Left renal cortex interstitium (tissue), 4 donors: ENCODE measurements at regions not wholly inside any gene's neighbourhood (a gene's known extent, or its start where the extent isn't known, plus 50 kb on each side); places are given as distances from the start of the nearest gene placed in this dataset.
"Not testable (repeated sequence)": the region's sequence is repeated elsewhere in the genome, so short reads cannot be mapped to it uniquely, and the experiment has no call there.

Experiments
- DNase-seq, 4 donors: peaks; one replicate each; pipeline ENCODE4 v3.0.0-alpha.2; 2013; ENCODE audit warnings: low read depth in 4 of 4, low spot score in 2 of 4, missing footprints in 1 of 4

- no peak for DNase-seq
Observed at GRCh38 chr6:15748341-15748740, 85.5 kb upstream of the DTNBP1 start.

- DNase-seq: no peak
Observed at GRCh38 chr6:15747354-15747883, 84.6 kb upstream of the DTNBP1 start.

DNA sequence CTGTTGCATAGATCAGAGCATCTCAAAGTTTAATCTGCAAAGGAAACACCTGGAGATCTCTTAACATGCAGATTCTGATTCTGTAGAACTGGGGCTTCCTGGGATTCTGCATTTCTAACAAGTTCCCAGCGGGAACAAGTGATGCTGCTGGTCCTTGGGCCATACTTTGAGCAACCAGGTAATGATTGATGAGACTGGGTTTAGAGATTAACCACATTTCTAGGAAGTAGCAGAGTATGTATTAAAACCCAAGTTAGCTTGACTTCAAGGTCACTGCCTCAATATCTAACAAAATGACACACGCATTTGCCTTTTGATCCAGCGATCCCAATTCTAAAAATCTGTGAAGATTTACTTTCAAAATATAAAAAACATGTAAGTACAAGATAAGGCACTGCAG, 83.0 kb upstream of the DTNBP1 start:
- DNase-seq: no peak

DNA sequence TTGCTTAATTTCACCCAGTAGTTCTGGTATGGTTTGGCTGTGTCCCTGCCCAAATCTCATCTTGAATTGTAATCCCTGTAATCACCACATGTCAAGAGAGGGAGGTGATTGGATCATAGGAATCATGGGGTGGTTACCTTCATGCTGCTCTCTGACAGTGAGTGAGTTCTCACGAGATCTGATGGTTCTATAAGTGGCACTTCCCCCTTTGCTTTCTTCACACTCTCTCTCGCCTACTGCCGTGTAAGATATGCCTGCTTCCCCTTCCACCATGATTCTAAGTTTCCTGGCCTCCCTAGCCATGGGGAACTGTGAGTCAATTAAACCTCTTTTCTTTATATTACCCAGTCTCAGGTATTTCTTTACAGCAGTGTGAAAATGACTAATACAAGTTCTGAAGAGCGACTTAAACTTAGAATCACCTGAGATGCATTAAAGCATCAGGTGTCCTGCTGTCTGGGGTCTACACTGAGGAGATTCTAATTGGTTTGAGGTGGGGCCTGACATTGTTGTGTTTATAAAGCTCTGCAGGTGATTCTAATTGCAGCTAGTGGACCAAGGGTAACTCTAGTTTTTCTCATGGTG, 82.1 kb upstream of the DTNBP1 start:
- no peak for DNase-seq

DNA sequence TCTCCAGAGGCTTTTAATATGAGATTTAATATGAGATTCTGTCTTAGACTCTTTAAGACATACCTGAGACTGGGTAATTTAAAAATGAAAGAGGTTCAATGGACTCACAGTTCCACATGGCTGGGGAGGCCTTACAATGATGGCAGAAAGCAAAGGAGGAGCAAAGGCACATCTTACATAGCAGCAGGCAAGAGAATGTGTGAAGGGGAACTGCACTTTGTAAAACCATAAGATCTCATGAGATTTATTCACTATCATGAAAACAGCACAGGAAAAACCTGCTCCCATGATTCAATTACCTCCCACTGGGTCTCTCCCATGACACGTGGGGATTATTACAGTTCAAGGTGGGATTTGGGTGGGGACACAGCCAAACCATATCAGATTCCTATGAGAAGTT, 79.2 kb upstream of the DTNBP1 start:
- not testable (repeated sequence) for DNase-seq

GRCh38 chr6:15741405-15741804, 78.6 kb upstream of the DTNBP1 start:
- DNase-seq: no peak

DNA sequence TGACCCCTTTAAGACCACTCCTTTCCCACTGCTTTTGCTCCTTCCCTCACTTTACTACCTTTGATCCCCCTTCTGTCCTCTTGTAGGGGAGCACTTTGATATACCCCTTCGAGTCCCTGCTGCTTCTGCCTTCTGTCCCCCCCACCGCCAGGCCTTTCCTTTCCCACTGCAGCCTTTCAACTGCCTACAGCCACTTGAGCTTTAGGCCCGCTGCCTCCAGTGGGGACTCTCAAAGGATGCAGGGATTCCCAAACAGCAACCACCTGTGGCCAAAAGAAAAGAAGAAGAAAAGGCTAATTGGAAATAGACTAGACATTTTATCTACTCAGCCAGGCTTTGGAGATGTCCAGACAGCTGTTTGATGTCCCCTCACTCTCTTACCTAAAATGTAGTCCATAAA, 77.0 kb upstream of the DTNBP1 start:
- no peak for DNase-seq

DNA sequence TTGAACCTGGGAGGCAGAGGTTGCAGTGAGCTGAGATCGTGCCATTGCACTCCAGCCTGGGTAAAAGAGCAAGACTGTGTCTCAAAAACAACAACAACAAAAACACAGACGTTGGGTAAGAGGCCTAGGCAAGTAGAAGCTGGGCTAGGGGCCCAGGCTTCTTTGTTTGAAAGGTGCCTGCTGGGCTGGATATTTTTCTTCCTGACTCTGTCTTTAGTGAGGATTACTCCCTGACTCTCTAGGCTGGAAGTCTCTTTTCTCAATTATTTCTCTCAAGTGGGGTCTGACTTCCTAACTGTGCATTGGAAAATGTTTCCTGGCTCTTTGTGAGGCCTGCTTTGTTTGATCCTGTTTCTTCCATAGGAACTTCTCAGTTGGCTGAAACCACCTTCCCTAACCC, 76.5 kb upstream of the DTNBP1 start:
- no peak for DNase-seq

DNA sequence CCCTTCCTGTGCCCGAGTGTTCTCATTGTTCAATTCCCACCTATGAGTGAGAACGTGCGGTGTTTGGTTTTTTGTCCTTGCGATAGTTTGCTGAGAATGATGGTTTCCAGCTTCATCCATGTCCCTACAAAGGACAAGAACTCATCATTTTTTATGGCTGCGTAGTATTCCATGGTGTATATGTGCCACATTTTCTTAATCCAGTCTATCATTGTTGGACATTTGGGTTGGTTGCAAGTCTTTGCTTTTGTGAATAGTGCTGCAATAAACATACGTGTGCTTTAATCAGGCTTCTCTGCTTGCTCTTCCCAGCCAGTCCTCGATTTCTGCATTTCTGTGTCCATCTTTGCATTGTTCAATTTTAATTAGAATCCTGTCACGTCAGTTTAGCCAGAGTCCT, 75.4 kb upstream of the DTNBP1 start:
- DNase-seq: not testable (repeated sequence)

DNA sequence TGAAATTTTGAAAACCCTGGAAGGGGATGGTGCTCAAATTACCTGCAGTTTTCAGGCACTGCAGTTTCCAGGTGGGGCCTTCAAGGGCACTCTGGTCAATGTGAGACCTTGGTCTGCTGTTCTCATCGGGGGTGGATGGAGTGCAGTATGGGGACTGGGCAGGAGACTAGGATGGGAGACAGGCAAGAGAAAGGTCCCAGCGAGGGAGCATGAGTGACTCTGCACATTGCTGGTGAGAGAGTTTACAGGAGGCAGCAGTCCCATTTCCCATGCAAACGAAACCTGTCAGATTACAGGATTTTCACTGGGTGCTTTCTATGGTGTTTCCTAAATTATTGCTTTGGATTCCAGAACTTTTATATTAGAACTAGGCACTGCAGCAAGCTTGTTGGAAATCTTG, 73.5 kb upstream of the DTNBP1 start:
- DNase-seq: no peak

- no peak for DNase-seq
Observed at GRCh38 chr6:15735567-15736265, 72.9 kb upstream of the DTNBP1 start.

- no peak for DNase-seq
Observed at GRCh38 chr6:15734118-15734897, 71.5 kb upstream of the DTNBP1 start.

DNA sequence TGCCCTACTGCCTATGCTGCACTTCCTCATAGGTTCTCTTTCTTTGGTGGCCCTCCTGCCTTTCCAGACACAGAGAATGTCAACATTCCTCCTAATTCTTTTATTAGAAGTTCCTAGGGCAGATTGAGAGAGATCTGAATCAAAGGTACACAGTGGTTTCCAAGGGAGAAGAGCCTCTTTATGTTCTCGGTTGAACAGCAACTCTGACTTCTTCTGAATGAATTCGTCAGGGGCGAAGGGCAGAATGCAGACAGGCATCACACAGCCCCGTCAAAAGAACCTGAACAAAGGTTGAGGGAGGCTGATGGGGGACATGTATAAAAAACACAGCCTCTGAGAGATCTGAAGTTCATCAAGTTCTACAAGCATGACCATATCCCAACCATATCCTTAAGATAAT, 68.1 kb upstream of the DTNBP1 start:
- no peak for DNase-seq

- no peak for DNase-seq
Observed at GRCh38 chr6:15730442-15730841, 67.6 kb upstream of the DTNBP1 start.

DNA sequence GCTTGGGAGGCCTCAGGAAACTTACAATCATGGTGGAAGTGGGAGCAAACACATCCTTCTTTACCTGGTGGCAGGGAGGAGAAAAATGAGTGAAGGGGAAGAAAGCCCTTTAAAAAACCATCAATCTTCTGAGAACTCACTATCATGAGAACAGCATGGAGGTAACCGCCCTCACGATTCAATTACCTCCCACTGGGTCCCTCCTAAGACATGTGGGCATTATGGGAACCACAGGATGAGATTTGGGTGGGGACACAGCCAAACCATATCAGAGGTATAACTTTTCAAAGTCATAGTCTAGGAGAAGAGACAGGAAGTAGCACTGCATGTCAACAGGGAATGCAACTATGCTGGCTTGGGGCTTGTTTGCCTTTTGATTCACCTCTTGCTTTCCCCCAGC, 59.9 kb upstream of the DTNBP1 start:
- no peak for DNase-seq

- DNase-seq: no peak
Observed at GRCh38 chr6:15716889-15717288, 54.1 kb upstream of the DTNBP1 start.

- DNase-seq: no peak
Observed at GRCh38 chr6:15715851-15716250, 53.0 kb upstream of the DTNBP1 start.

- no peak for DNase-seq
Observed at GRCh38 chr6:15715060-15715459, 52.2 kb upstream of the DTNBP1 start.

DNA sequence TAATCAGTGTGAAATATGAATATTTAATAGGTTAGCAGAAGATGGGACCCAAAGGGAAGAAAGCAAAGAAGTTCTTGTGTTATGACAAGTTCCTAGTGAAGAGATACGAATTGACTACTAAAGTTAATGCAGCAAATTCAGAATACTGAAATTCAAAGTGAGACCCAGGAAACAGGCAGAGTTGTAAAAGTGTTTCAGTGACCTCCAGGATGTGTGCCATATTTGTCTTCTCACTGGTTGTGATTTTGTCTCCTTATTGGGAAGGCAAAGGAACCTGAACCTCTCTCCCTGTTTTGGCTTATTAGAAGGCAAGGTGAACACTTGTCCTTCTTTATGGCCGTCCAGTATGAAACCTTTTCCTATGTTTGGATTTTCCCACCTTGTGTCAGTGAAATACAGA, 51.8 kb upstream of the DTNBP1 start:
- DNase-seq: no peak

GRCh38 chr6:15713325-15713724, 50.5 kb upstream of the DTNBP1 start:
- no peak for DNase-seq

- no peak for DNase-seq
Observed at GRCh38 chr6:15712797-15713196, 50.0 kb upstream of the DTNBP1 start.
